ENCODE measurements at regions not wholly inside any gene's neighbourhood (a gene's known extent, or its start where the extent isn't known, plus 50 kb on each side); places are given as distances from the start of the nearest gene placed in this dataset.

- TF ChIP-seq NFIC (IDR thresholded peaks at IDR 0.05), result no peak
- no peak for TF ChIP-seq EGR1 (IDR thresholded peaks at IDR 0.05)
- no peak for TF ChIP-seq FOXM1 (IDR thresholded peaks at IDR 0.05; ENCODE audit: borderline replicate concordance, low read depth)
Observed at GRCh38 chr21:35404247-35404646, 355.1 kb upstream of the RUNX1 start.

Data from Ishikawa (cell line).